T-helper 22 cell (primary cell): ENCODE measurements at regions not wholly inside any gene's neighbourhood (a gene's known extent, or its start where the extent isn't known, plus 50 kb on each side); places are given as distances from the start of the nearest gene placed in this dataset.

Source experiments
- DNase-seq: peaks from one replicate; pipeline ENCODE4 v3.0.0-alpha.2; 2020; ENCODE audit warnings: low read depth

- no peak for DNase-seq
Observed at GRCh38 chr3:71917545-71917944, 132.6 kb upstream of the PROK2 start.

GRCh38 chr3:71916747-71917369 is 131.9 kb upstream of the PROK2 start:
- DNase-seq, result no peak

GRCh38 chr3:71912839-71913495 is 128.0 kb upstream of the PROK2 start:
- no peak for DNase-seq

- DNase-seq, result no peak
Observed at GRCh38 chr3:71910108-71910507, 125.2 kb upstream of the PROK2 start.

GRCh38 chr3:71907996-71908395 is 123.0 kb upstream of the PROK2 start:
- no peak for DNase-seq

- DNase-seq, result no peak
Observed at GRCh38 chr3:71906976-71907375, 122.0 kb upstream of the PROK2 start.

GRCh38 chr3:71905426-71905825 is 120.5 kb upstream of the PROK2 start:
- no peak for DNase-seq

GRCh38 chr3:71903936-71904335 is 119.0 kb upstream of the PROK2 start:
- no peak for DNase-seq

- no peak for DNase-seq
Observed at GRCh38 chr3:71903112-71903495, 118.2 kb upstream of the PROK2 start.

GRCh38 chr3:71902258-71903111 is 117.5 kb upstream of the PROK2 start:
- no peak for DNase-seq

- DNase-seq, result no peak
Observed at GRCh38 chr3:71901645-71902044, 116.7 kb upstream of the PROK2 start.

GRCh38 chr3:71900057-71900456 is 115.1 kb upstream of the PROK2 start:
- no peak for DNase-seq

GRCh38 chr3:71896751-71897150 is 111.8 kb upstream of the PROK2 start:
- DNase-seq, result no peak

- no peak for DNase-seq
Observed at GRCh38 chr3:71893702-71894479, 108.9 kb upstream of the PROK2 start.

- no peak for DNase-seq
Observed at GRCh38 chr3:71893122-71893521, 108.2 kb upstream of the PROK2 start.

GRCh38 chr3:71891483-71891882 is 106.5 kb upstream of the PROK2 start:
- no peak for DNase-seq

GRCh38 chr3:71890356-71890931 is 105.5 kb upstream of the PROK2 start:
- no peak for DNase-seq

- no peak for DNase-seq
Observed at GRCh38 chr3:71887256-71887655, 102.3 kb upstream of the PROK2 start.

GRCh38 chr3:71885006-71885405 is 100.1 kb upstream of the PROK2 start:
- no peak for DNase-seq

- DNase-seq, result no peak
Observed at GRCh38 chr3:71881732-71882131, 96.8 kb upstream of the PROK2 start.

GRCh38 chr3:71881041-71881440 is 96.1 kb upstream of the PROK2 start:
- DNase-seq, result no peak

GRCh38 chr3:71879089-71879488 is 94.1 kb upstream of the PROK2 start:
- DNase-seq, result no peak
